ENCODE measurements at regions not wholly inside any gene's neighbourhood (a gene's known extent, or its start where the extent isn't known, plus 50 kb on each side); places are given as distances from the start of the nearest gene placed in this dataset.

DNA sequence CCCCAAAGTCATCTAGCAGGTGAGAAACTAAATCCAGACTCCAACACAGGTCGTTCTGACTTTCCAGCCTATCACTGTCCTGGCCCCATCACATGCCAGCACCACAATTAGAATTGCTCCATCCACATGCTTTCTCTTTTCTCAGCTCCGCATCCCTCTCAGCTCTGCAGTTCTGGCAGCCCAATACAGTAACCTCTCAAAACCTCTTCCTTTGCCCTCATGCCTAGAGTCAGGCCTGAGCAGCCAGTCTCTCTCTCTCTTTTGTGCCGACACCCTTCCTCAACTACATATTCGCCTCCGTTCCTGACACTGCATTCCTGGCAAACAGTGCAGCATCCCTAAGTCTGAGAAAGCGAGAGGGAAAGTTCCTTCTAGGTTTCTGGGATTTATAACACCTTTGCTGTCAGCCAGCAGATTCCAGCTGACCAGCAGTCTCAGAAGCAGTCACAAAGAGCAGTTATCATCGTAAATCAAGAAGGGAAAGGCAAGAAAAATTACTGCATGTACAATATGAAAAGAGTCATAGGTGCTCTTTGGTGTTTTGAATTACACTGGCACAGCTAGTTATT lies 258.0 kb downstream of the FAT3 start:
- DNase-seq (ENCODE audit: low spot score), result no peak

- DNase-seq (ENCODE audit: low spot score), result no peak
These were observed 260.0 kb downstream of the FAT3 start for GRCh38 chr11:92484570-92484969.

GRCh38 chr11:92489826-92490399 lies 265.3 kb downstream of the FAT3 start:
- DNase-seq (ENCODE audit: low spot score), result no peak

DNA sequence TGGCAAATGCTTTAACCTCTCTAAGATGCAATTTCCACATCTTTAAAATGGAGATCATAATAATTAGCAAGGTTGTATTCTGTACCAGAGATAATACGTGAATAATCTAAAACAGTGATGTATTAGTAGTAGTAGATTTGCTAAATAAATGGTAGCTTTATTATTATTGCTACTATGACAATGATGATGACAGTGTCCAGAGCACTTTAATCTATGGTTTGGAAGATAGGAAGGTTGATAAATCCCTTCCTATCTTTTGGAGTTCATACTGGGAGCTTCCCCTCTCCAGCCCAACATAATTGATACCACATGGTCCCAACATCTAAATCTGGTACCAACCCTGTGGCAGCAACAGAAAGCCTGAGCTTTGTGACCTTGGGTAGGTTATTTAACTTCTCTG lies 267.8 kb downstream of the FAT3 start:
- DNase-seq (ENCODE audit: low spot score), result no peak

GRCh38 chr11:92495107-92495793 lies 270.6 kb downstream of the FAT3 start:
- DNase-seq (ENCODE audit: low spot score), result no peak

GRCh38 chr11:92500453-92500852 lies 275.8 kb downstream of the FAT3 start:
- DNase-seq (ENCODE audit: low spot score), result no peak

GRCh38 chr11:92501066-92501739 lies 276.6 kb downstream of the FAT3 start:
- no peak for DNase-seq (ENCODE audit: low spot score)

- DNase-seq (ENCODE audit: low spot score), result no peak
These were observed 279.4 kb downstream of the FAT3 start for GRCh38 chr11:92504004-92504403.

DNA sequence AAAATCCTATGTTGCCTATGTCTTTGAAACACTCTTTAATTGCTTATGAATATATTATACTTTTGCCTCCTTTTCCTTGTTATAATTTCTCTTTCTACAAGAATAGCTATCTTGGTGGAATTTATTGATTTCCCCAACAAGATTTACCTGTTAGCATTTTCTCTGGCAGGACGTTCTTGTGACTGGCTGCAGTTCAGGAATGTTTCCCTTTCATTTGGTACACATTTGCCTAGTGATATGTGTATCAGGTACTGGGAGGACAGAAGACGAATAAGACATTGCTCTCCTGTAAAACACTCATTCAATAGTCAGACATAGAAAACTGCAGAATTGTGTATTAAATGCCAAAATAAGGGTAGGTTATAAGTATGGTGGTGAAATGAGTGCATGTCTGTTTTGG lies 279.9 kb downstream of the FAT3 start:
- DNase-seq (ENCODE audit: low spot score), result no peak

- DNase-seq (ENCODE audit: low spot score), result no peak
These were observed 281.1 kb downstream of the FAT3 start for GRCh38 chr11:92505689-92506088.

DNA sequence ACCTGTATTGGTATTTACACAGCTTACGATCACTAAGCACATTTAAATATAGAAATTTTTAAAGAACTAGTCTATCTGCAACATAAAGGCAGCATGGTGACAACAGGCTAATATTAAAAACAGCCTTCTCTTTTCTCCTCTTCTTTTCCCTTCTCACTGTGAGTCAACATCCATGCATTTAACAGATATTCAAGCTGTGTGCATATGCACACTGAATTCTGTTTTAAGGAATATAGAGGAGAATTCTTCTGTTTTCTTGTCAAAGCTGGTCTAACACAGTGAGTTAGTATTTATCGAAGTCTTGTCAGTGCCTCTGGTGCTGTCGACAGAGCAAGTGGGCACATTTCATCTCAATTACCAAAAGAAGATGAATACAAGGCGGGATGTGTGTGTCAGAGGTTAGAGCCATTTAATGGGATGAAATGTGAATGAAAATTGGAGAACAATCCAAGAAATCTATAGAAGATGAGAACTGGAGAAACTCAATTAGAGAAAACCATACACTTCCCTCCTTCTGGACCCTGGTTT lies 282.3 kb downstream of the FAT3 start:
- no peak for DNase-seq (ENCODE audit: low spot score)

DNA sequence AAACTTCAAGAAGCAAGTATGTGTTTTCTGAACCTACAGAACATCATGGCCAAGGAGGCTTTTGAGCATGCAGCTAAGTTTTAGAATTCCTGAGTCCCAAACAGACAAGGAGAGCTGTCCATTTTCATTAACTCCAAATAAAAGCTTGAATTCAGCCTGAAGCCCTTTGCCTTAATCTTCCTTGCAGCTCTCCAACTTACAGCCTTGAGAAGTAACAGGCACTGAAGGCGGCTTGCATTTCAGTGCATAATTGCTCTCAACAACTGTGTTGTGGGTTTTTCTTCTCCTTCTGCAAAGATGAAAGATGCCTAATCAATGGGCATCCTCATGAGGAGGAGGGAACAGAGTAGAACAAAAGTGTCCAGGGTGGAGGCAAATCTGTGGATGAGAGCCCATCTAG lies 286.0 kb downstream of the FAT3 start:
- no peak for DNase-seq (ENCODE audit: low spot score)

GRCh38 chr11:92511522-92512203 lies 287.0 kb downstream of the FAT3 start:
- DNase-seq (ENCODE audit: low spot score), result no peak

DNA sequence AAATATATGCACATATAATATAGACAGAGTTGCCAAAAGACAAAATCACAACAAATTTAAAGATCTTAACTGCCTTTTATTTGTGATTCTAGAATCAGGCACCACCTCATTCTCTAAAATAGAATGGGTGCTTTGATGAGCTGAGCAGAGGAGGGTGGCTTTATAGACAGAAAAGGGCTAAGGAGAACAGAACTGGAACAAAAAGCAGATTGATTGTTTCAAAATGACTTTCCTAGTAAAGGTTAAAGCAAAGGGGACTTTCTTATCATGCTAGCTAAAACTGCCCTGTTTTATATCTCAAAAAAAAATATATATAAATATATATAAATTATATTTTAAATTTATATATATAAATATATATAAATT lies 287.6 kb downstream of the FAT3 start:
- no peak for DNase-seq (ENCODE audit: low spot score)

- no peak for DNase-seq (ENCODE audit: low spot score)
These were observed 299.0 kb downstream of the FAT3 start for GRCh38 chr11:92523611-92524010.

GRCh38 chr11:92524542-92524941 lies 299.9 kb downstream of the FAT3 start:
- DNase-seq (ENCODE audit: low spot score), result no peak

GRCh38 chr11:92527467-92527866 lies 302.8 kb downstream of the FAT3 start:
- DNase-seq (ENCODE audit: low spot score), result no peak

GRCh38 chr11:92528001-92528400 lies 303.4 kb downstream of the FAT3 start:
- DNase-seq (ENCODE audit: low spot score), result no peak

DNA sequence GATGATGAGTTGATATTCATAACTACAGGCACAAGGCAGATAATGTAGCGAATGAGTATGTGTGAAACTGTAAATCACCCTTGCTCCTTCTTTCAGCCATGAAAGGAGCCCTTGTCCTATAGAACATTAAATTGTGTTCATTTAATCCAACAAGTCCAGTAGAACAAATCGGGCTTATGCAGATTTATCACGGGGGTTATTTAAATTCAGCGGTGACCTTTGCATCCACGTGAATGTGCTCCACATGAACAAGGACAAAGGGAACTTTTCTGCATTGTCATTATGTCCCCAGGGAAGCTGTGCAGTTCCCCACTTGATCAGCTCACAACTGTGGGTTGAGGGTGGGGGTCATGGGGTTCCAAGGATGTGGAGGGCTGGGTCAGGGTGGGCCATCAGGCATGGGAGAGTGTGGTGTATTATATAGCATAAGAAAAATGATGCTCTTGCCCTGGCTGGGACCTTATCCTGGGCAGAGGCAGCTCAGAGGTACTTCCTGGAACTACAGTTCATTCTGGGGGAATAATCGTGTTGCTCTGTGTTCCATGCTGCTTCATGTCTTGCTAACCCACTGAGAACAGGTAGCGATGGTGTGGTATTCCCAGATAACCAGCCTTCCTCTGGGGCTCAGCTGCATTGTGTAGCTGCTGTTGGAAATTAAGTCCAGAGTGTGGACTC lies 306.6 kb downstream of the FAT3 start:
- no peak for DNase-seq (ENCODE audit: low spot score)

- DNase-seq (ENCODE audit: low spot score), result no peak
These were observed 309.2 kb downstream of the FAT3 start for GRCh38 chr11:92533657-92534335.

- DNase-seq (ENCODE audit: low spot score), result no peak
These were observed 312.3 kb downstream of the FAT3 start for GRCh38 chr11:92536883-92537282.

Measured in left forelimb (tissue), 1 donor.